CD4-positive, alpha-beta T cell treated with Interferon gamma for 1 hour (primary cell): ENCODE measurements at regions not wholly inside any gene's neighbourhood (a gene's known extent, or its start where the extent isn't known, plus 50 kb on each side); places are given as distances from the start of the nearest gene placed in this dataset.

Source experiments
- DNase-seq: peaks from one replicate; pipeline ENCODE4 v3.0.0-alpha.2; 2020

GRCh38 chr7:25361863-25362262 lies 133.6 kb upstream of the NPVF start:
- DNase-seq, result no peak

GRCh38 chr7:25368599-25369201 lies 140.4 kb upstream of the NPVF start:
- DNase-seq, result no peak

- DNase-seq, result no peak
Observed at GRCh38 chr7:25369786-25370185, 141.5 kb upstream of the NPVF start.

- no peak for DNase-seq
Observed at GRCh38 chr7:25371972-25372371, 143.7 kb upstream of the NPVF start.

GRCh38 chr7:25375805-25376600 lies 147.7 kb upstream of the NPVF start:
- DNase-seq, result no peak

- DNase-seq, result no peak
Observed at GRCh38 chr7:25379351-25380300, 151.3 kb upstream of the NPVF start.

GRCh38 chr7:25381818-25382589 lies 153.7 kb upstream of the NPVF start:
- no peak for DNase-seq

- no peak for DNase-seq
Observed at GRCh38 chr7:25382869-25383268, 154.6 kb upstream of the NPVF start.

- no peak for DNase-seq
Observed at GRCh38 chr7:25383402-25383801, 155.1 kb upstream of the NPVF start.

- no peak for DNase-seq
Observed at GRCh38 chr7:25384788-25385505, 156.7 kb upstream of the NPVF start.

GRCh38 chr7:25385506-25386136 lies 157.3 kb upstream of the NPVF start:
- DNase-seq, result no peak

- no peak for DNase-seq
Observed at GRCh38 chr7:25386311-25386744, 158.0 kb upstream of the NPVF start.

- DNase-seq, result no peak
Observed at GRCh38 chr7:25388681-25389080, 160.4 kb upstream of the NPVF start.

GRCh38 chr7:25389489-25390106 lies 161.3 kb upstream of the NPVF start:
- no peak for DNase-seq

- no peak for DNase-seq
Observed at GRCh38 chr7:25391295-25391861, 163.1 kb upstream of the NPVF start.

GRCh38 chr7:25391961-25392587 lies 163.8 kb upstream of the NPVF start:
- DNase-seq, result no peak

- no peak for DNase-seq
Observed at GRCh38 chr7:25392588-25393338, 164.5 kb upstream of the NPVF start.

- DNase-seq, result no peak
Observed at GRCh38 chr7:25395976-25396375, 167.7 kb upstream of the NPVF start.

- no peak for DNase-seq
Observed at GRCh38 chr7:25396668-25397067, 168.4 kb upstream of the NPVF start.
